C4-2B (cell line): ENCODE measurements at regions not wholly inside any gene's neighbourhood (a gene's known extent, or its start where the extent isn't known, plus 50 kb on each side); places are given as distances from the start of the nearest gene placed in this dataset.

Experiments
- H3K27ac ChIP-seq: fragments of 450-650 bp; 2 replicates; pipeline ENCODE4 v1.5.1; 2017
- CTCF ChIP-seq: fragments of 450-650 bp; conservative IDR thresholded peaks from 2 replicates; pipeline ENCODE4 v1.5.1; 2017; ENCODE audit warnings: mild to moderate bottlenecking
- ZFX ChIP-seq: fragments of 450-650 bp; IDR thresholded peaks from 2 replicates; pipeline ENCODE4 v1.6.1; 2017

DNA sequence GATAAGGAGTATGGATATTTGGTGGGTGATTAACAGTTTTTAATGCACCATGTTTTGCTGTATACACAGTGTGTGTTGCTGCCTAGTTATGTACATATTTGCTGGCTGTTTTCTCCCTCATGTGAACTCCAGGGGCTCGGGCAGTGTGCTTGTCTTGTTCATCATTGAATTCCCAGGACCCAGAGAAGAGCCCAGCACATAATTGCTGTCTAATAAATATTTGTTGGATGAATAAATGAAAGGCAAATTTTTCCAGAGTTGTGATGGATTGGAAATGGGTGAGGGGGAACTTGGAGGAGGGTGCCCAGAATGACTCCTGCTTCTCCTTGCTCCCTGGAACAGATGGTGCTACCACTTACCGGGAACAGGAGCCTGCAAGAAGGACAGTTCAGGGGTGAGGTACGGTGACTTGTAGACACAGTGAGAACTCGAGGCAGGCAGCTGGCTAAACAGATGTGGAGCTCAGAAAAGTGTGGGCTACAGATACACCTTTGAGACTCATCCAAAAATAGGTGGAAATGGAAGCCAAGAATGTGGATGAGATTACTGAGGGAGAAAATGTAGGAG lies 586.8 kb upstream of the MGMT start:
- TF ChIP-seq ZFX (no peak), CTCF (no peak)
- H3K27ac ChIP-seq: no peak overlapping the region

DNA sequence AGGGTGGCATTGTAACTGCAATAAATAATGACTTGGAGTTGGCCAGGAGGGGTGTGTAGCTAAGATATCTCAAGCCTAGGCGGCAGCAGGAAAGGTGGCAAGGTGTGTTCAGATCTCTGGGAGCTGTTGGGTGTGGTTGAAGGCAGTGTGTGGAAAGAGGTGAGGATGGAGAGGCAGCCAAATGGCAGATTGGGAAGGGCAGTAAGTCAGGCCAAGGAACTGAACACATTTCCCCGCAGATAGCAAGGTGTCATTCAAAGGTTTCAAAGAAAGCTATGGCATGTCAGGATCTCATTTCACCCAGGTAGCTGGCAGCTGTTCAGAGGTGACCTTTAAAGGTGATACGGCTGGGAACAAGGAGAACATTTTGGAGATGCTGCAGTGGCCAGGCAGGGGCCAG lies 586.0 kb upstream of the MGMT start:
- no peak overlapping the region for H3K27ac ChIP-seq
- TF ChIP-seq CTCF (no peak), ZFX (no peak)

DNA sequence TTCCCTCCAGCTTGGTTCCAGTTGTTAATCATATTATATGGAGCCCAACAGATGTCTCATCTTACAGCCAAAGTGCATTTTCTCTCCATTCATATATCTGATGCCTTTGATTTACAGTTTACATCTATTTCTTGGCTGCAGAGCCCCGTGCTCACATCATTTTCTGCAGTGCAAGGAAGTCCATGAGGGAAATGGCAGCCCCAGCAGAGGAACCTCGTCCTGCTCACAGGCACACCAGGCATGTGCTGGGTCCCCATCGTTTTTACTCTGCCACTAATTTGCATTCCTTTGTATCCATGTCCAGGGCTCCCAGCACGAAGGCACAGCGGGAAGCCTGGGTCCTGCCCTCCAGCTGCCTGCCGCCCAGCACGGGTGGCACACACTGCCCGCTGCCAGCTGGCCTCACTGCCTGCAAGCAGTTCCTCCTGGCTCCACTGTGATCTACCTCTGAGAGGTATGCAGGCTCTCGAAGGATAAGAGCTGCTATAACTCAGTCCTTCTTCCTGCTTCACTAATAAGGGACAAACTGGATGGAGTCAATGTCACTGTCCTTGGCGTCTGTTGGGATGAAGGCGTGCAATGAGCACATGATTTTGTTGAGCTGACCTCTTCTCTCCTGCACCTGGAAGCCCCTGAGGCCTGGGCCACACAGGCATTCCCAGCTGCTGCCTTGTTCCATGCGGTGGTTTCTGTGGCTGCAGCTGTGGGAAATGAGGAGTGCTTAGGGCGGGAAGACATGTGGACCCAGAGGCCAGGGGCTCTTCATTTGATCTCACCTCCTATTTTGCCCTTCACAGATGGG lies 583.6 kb upstream of the MGMT start:
- no peak overlapping the region for H3K27ac ChIP-seq
- no peak for TF ChIP-seq CTCF
- no peak for TF ChIP-seq ZFX

DNA sequence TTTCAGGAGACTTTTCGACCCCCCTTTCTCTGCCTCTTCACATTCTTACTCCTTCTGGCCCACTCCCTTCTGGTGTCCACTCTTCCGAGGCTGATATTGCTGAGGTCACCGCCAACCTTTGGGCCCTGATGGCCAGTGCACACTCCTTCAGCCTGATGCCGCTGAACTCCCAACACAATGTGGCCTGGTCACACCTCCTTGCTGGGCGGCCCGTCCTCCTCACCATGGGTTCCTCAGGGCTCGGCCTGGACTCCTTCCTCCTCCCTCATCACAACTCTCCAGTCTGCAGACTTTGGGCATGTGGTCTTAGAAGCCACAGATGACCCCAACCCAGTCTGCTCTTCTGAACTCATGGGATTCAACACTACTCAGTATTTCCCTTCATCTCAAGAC lies 583.0 kb upstream of the MGMT start:
- no peak for TF ChIP-seq CTCF
- no peak overlapping the region for H3K27ac ChIP-seq

DNA sequence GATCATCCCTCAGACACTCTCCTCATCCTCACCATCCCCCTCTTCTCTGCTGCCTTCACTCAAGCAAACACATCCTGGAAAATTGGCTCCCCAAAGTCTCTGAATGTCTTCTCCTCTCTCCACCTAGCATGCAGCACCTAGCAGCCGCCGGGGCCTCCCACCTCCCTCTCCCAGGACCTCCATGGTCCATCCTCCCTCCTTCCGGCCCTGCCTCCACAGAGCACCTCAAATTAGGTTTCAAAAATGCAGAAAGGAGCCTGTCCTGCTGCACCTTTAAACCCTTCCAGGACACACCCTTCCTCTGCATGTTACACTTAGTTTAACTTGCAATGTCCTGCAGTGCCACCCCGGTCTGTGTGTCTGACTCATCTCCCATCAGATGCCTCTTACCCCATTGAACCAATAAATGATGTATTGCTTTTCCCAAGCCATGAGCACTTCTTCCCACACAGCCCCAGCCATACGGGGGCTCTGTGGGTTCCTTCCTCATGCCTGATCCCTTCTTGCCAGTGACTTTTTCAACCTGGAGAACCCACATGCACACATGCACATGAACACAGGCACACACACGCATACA lies 582.5 kb upstream of the MGMT start:
- TF ChIP-seq CTCF: no peak
- TF ChIP-seq ZFX: no peak
- no peak overlapping the region for H3K27ac ChIP-seq

DNA sequence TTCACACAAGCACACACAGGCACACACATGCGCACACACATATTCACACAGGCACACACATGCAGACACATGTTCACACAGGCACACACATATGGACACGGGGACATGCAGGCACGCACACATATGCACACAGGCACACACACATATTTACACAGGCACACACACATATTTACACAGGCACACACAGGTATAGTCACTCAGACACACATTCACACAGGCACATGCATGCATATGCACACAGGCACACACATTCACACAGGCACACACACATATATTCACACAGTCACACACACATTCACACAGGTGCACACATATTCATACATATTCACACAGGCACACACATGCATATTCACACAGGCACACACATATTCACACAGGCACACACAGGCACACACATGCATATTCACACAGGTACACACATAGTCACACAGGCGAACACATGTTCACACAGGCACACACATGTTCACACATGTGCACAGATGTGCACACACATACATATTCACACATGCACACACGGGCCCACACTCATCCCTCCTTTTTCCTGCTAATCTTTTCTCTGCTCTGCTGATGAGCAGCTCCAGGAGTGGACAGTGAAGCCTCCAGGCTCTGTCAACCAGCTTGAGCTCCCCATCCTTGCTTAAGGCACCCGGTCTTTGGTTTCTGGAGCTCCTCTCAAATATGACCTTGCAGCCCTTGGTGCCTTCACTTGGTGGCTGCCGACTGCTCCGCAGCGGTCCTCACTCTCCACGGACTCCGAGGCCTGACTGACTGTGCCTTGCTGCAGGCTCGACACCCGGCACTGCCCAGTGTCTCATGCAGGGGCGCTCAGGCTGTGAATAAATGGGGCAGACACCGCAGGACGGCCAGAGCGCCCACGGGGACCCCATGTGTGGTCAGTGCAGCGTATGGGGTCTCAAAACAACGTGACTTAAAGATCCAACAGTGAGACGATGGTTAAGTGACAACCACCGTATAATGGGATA lies 581.2 kb upstream of the MGMT start:
- no peak overlapping the region for H3K27ac ChIP-seq
- TF ChIP-seq ZFX (no peak), CTCF (no peak)
